HG03571 (cell line): ENCODE measurements at regions not wholly inside any gene's neighbourhood (a gene's known extent, or its start where the extent isn't known, plus 50 kb on each side); places are given as distances from the start of the nearest gene placed in this dataset.
A peak's percentile ranks its signal among the peaks of the same experiment; 100 is the strongest.

Experiments used
- ATAC-seq: cut with Tn5 transposase; IDR thresholded peaks from one replicate; pipeline ENCODE4 v1.9.1; 2021; ENCODE audit not compliant: unreplicated experiment

DNA sequence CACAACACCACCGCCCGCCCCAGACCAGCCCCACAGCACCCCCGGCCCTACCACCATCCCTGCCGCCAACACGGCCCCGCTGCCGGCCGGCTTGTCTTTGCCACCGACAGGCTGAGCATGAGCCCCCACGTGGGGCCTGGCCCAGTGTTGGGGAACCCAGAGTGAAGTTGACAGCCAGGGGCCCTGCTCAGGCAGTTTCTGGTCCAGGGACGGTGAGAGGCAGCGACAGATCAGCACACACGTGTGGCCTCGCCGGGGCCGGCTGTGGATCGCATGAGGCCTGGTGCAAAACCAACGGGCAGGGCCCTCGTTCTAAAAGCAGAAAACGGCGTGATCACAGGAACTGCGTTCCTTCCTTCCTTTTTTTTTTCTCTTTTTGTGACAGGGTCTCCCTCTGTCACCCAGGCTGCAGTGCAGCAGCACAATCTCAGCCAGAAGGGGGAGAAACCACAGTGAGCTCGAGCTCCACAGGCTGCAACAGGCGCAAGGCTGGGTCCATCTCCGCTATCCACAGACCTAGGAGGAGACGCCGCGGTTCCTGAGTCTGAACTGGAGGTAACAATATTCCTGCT lies 50.5 kb upstream of the FBRSL1 start:
- ATAC-seq: no peak

DNA sequence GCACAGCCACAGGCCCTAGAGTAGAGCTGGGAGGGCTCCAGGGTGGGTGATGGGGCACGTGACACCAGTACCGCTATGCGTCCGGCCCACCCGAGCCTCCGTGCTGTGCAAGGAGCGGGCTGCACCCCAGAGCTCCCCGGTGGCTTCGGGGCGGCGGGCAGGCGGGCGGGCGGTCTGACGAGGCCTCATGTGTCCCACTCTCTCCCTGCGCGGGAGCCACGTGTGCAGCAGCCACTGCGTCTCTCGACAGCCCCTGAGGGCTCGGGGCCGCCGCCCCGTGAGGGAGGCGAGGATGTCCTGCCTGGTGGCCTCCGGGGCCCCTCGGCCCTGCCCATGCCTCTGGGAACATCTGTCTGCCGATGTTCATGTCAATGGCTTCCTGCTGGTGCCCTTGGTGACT lies 51.2 kb upstream of the FBRSL1 start:
- no peak for ATAC-seq

DNA sequence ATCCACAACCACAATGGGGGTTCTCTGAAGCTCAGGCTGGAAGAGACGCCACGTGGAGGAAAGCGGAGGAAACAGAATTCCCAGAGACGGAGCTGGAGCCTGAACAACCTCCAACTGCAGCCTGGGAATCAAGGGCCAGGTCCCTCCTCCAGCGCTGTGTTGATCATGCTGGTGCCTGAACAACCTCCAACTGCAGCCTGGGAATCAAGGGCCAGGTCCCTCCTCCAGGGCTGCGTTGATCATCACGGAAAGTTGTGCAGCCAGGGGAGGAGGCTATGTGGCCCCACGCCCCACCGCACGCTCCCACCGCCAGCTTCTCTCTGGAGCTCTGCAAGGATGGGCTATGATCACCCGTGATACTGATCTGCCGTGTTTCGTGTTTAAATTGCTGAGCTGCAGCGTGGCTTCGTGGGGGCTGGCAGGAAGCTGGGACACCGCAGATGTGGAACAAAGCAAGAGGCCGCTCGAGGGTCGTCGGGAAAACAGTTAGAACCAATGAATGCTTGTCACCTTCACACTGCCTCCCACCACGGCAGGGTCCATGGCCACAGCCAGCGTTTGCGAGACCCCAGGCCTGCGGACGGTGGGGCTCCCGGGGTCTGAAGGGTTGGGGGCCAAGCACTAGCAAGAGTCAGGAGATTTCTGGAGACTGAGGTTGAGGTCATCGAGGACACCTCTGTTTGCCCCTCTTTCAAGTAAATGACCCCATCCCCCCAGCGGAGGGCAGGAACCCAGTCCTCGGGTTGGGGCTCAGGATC lies 51.8 kb upstream of the FBRSL1 start:
- no peak for ATAC-seq

DNA sequence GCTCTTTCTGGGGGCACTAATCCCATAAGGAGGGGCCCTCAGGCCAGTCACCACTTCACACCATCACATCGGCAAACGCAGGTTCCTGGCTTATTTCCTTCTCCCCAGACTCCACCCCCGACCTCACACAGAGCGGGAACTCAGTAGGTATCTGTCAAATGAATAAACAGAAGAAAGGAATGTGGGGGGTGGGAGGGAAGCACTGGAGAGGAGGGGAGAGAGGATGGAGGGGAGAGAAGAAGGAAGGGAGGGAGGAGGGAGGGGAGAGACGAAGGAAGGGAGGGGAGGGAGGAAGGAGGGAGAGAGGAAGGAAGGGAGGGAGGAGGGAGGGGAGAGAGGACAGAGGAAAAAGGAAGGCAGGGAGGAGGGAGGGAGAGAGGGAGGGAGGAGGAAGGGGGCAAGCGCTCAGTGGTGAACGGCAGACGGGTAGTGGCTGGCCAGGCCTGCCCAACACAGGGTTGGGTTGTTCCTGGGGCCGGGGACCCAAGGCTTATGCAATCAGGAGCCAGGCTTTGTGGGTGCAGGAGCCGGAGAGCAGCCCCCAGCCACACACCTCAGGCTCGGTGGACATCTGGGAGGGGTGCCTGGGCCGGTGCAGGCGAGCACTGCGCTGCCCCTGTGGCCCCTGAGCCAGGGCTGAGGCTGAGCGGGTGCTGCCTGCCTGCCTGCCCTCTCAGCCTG lies 52.6 kb upstream of the FBRSL1 start:
- ATAC-seq: no peak

DNA sequence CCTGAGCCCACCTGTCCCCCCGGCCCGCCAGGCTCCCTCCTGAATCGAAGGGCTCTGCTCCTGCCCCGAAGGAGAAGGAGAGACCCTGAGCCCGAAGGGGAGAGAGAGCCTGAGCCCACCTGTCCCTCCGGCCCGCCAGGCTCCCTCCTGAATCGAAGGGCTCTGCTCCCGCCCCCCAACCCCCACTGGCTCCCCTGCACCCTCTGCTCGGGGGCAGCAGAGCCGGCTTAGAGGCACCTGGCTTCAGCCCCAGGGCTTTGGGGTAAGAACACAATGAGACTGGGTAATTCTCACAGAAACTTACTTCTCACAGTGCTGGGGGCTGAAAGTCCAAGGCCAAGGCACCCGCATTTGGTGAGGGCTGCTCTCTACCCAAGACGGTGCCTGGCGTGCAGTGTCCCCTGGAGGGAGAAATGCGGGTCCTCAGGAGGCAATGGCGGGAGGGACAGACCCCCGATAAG lies 53.1 kb upstream of the FBRSL1 start:
- ATAC-seq: no peak

DNA sequence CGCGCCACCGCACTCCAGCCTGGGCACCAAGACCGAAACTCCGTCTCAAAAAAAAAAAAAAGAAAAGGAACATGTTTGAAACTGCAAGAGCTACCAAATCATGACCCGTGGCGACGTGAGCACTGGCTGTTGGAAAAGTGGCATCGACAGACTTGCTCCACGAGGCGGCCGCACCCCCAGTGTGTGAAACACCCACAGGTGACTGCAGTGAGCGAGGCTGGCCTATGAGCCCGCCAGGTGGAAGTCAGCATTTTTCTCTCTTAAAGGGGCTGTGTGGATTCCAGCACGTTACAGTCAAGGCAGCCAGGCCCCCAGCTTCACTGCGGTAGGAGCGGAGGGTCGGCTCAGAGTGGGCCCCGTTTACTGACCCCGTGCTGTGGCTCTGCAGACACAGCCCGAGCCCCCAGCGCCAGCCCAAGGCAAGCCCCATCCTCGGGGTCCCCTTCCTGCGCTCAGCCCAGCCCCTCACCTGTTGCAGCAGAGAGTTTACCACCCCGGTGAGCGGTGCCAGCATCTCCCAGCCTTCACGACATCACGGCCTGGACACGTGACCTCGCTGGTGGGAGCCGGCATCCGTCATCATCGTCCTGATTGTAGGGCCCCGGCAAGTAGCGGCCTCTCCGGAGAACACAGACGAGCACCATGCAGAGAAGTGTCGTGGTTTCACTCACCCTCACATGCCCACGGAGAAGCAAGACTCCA lies 54.3 kb upstream of the FBRSL1 start:
- ATAC-seq: no peak

DNA sequence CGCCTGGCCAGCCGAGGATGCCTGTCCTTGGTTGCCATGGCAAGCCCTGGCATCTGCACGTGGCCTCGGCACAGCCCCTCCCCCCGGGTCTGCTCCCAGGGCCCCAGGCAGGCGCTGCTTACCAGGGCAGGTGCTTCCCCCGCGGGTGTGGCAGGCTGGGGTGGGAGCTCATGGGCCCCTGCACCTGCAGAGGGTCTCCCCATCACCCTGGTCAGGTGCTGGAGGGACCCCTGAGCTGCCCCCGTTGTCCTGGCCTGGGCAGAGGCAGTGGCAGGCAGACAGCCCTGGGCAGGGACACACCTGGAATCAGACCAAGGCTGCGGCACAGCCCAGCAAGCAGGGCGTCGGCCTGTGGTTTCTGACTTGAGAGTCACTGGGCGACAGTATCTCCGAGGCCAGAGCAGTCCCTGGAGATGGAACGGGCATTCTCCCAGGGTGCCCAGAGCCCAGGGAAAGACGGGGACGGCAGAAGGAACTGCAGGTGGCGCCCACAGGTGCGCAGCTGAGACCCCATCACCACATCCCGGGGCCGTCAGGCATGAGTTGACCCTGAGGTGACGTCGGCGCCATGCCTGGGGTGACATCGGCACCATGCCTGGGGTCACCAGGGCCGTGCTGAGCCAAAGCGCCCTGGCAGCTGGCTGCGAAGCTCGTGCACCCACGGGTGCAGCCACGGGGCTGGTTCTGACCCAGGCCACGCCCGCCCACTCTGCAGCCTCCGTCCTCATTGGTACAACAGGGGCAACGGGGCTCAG lies 56.1 kb upstream of the FBRSL1 start:
- ATAC-seq: no peak

DNA sequence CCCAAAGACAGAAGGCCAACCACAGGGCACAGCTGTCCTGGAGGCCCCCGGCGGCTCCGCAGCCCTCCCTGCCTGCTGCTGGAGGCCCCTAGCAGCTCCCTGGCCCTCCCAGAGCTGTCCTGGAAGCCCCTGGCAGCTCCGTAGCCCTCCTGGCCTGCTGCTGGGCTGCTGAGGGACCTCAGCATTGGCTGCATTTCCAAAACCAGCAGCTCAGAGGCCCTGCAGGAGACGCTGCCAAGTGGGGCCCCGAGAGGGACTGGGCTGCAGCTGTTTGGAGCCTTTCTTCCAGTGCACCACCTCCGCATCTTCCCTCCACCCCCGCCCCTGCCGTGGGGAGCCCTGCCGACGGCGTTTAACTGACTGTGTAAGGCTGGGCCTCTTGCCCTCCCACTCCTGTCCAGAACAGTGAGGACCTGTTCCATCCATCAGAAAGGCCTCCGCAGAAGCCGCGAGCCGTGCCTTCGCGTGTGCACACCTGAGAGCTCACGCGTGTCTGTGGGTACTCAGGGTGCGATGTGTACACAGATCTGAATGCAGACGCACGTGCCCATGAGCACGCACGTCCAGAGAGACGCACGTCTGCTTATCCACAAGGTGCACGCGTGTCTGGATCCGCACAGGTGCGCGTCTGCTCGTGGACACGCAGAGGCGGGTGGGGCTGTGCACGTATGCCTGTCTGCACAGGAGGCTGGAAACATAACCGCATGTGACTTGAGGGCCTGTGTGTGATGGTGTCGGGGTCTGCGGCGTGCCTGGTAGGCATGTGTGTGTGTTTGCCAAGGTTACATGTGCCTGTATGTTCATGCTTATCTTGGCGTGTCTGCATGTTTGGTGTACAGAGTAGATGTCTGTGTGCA lies 57.0 kb upstream of the FBRSL1 start:
- no peak for ATAC-seq

DNA sequence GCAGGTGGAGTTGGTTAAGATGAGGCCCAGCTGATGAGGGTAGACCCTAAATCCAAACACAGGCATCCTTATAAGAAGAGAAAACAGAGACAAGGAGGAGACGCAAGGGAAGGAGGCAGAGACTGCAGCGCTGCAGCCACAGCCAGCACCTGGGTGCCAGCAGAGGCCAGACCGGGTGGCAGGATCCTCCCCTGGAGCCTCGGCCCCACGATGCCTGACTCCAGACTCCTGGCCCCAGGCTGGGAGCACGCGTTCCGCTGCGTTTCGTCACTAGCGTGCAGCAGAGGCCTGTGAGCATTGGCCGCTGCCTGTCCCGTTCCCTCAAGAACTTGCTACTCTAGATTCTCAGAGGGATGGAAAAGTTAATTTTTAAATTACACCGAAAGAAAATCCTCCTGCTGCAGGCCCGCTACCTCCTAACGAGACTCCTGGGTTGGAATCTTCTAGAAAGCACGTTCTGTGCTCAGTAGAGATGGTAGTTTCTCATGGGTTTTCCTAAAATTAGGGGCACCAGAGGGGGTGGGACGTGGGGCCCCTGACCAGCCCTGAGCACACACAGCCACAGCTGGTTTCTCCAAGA lies 57.7 kb upstream of the FBRSL1 start:
- no peak for ATAC-seq

DNA sequence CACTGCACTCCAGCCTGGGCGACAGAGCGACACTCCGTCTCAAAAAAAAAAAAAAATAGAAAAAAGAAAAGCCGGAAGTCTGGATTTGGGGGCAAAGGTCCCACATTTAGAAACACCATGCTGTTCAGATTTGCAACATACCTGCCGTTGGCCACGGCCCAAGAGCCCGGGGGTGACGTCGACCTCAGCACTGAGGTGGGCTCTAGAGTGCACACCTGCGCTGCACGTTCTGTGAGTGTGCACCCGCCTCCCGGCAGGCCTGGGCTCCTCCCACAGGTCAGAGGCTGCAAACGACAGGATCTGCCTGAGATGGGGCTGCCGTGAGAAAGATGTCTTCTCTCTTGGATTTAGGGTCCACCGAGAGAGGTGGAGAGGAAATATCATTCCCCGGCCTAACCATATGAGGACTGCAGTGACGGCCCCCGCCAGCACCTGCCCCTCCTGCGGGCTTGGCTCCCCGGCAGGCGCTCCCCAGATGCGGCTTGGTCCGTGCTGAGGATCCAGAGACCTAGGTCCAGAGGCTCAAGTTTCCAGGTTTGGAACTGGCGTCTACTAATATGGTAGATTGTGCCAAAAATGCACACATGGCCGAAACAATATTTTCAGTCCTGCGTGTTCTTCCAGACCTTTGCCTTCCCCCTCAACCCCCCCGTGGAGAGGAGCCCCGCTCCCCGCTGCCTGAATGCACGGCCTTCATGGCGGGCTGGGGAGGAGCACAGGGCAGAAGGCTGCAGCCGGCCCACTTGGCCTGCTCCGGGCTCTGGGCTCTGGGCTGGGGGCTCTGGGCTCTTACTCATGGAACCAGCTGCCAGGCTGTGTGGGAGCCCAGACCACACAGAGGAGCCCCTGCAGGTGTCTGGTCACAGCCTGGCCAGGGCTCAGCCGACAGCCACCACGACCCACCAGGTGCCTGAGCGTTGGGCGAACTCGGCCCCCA lies 58.8 kb upstream of the FBRSL1 start:
- ATAC-seq: no peak

DNA sequence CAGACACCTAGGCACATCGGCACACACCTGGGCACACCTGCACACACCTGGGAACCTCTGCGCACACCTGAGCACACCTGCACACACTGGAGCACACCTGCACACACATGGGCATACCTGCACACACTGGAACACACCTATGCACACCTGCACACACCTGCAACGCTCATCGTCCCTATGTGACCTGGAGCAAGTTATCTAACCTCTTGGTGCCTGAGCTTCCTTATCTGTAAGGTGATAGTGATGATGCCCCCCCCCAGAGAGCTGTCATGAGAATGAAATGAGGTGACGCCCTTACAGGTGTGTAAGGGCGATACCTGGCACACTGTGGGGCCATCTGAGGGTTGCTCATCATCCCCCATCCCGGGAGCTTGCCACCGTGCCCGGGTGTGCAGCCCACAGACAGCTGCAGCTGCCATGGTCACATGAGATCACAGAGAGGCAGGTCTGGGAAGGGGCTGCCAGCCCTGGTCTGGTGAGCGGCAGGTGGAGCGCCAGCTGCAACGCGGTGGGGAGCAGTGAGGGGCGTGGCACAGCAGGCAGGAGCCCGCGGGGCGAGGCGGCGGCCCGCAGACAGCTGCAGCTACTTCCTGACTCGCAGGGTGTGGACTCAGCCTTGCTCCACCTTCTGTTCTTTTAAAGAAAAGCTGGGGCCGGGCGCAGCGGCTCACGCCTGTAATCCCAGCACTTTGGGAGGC lies 59.9 kb upstream of the FBRSL1 start:
- peak; percentile 63 for ATAC-seq

DNA sequence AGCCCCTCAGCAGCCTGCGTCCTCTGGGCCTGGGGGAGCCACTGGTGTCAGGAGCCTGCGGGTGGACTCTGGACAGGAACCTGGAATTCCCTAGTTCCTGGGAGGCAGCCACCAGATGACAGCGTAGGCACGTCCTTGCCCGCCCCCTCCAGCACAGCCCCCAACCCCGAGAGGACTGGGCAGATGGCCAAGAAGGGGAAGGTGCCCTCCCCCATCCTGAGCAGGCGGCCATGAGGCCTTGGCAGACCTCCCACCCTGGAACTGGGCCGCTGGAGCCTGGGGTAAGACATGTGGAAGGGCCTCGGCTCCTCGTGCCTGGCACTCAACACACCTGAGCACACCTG lies 60.4 kb upstream of the FBRSL1 start:
- ATAC-seq: no peak

DNA sequence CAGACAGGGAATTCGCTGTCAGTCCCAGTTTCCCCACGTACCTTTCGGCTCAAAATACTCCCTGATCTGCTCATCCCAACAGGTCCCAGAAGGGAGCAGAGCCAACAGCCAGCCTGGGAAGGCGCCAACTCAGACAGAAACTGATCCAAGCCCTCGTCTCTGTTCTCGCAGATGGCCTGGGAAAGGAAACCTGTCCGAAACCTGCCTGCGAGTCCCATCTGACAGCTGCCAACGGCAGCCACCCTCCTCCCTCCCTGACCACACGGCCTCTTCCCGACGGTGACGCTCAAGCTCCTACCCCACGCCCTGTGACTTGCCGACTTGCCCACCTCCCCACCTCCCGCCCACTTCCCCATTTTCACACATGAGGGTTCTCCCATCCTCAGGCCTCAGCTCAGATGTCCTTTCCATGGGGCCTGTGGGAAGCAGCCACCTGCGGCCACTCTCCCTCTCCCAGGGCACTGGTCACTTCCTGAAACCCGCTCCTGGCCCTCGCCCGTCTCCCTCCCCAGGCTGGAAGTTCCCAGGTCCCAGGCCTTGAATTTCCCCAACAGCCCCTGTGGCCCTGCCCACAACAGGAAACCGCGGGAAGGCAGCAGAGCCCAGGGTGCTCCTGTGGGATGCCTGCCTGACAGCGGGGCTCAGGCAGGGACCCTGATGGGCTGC lies 60.9 kb upstream of the FBRSL1 start:
- no peak for ATAC-seq

DNA sequence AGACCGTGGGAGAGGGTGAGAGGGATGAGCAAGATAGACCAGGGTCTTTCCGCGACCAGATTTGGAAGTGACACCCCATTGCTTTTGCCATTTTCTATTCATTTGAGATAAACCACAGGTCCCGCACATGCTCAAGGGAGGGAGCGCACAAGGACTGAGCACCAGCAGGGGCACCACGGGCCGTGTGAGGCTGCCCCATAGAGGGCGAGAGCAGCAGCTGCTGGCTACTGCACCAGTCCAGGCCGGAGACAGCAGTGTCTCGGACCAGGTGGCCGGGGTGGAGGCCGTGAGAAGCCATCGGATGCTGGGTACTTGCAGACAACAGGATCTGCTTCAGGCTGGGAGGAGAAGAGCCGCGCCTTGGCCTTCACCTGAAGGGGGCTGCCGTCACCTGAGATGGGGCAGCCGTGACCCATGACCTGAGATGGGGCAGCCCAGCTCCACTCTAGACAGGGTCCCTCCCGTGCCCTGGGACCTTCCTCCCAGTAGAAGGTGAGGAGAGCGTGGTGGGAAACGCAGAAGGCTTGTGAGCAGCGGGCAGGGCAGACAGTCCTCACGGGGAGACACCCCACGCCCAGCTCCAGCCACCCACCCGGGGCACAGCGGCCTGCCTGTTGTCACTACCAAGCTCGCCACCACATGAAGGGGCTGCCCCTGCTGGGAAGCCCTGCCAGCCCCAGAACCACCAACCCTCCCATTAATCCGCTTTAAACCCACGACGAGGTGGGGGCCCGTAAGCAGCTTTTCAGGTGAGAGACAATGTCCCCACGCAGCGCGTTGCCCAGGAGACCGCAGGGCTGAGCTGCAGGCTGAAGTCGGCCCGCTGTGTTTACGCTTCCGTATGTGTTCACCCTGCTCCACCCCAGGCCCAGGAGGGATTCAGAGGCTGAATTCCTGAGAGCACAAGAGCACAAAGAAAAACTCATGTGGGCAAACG lies 61.7 kb upstream of the FBRSL1 start:
- ATAC-seq: no peak

DNA sequence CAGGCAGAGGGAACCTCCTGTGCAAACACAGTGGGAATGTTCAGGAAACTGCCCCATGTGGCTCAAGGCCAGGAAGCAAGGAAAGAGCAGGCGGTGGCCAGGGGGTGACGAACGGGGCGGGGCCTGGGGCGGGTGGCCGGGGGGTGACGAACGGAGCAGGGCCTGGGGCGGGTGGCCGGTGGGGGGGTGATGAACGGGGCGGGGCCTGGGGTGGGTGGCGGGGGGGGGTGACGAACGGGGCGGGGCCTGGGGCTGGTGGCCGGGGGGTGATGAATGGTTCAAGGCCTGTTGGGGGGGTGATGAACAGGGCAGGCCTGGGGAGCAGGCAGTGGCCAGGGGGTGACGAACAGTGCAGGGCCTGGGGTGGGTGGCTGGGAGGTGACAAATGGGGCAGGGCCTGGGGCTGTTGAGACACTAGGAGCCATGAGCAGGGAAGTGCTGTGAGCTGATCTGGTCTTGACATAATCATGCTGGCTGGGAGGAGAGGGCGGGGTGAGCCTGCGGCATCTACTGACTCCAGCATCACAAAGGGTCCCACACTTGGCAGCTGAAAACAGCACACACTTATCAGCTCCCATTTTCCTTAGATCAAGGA lies 62.7 kb upstream of the FBRSL1 start:
- no peak for ATAC-seq
